ENCODE measurements at regions not wholly inside any gene's neighbourhood (a gene's known extent, or its start where the extent isn't known, plus 50 kb on each side); places are given as distances from the start of the nearest gene placed in this dataset.

- TF ChIP-seq EZH2 (IDR thresholded peaks at IDR 0.05; ENCODE audit: low read length): no peak
- no peaks in the 10 kb centered on the region for H4K20me1 ChIP-seq (ENCODE audit: control insufficient read depth, extremely low read depth, insufficient read depth, low read length)
- H3K4me1 ChIP-seq (ENCODE audit: control insufficient read depth, extremely low read depth, insufficient read depth, low read length): no peaks in the 10 kb centered on the region
- no peak overlapping the region for H3K4me2 ChIP-seq (ENCODE audit: control insufficient read depth, extremely low read depth, insufficient read depth, low read depth, low read length)
- H3K9me3 ChIP-seq (ENCODE audit: control insufficient read depth, low read depth, low read length): no peaks in the 10 kb centered on the region
- peaks cover 6% of the 10 kb centered on the region for H3K27me3 ChIP-seq (ENCODE audit: control insufficient read depth, extremely low read depth, insufficient read depth, low read length)
- no peak overlapping the region for H2AFZ ChIP-seq (ENCODE audit: control insufficient read depth, low read length)
- FAIRE-seq (no peak), DNase-seq (ENCODE audit: low read depth, low spot score) (no peak)
- H3K79me2 ChIP-seq (ENCODE audit: control insufficient read depth, insufficient read depth, low read length): no peaks in the 10 kb centered on the region
- H3K36me3 ChIP-seq (ENCODE audit: control insufficient read depth in 2 of 2, extremely low read depth in 1 of 2, insufficient read depth in 2 of 2, low read length in 2 of 2): no peaks in the 10 kb centered on the region
- dilution Hi-C loops (cut with MboI; ENCODE audit: extremely low pct_ligation_motif_present, low sequenced_read_pairs): no loop called here
- H3K9me1 ChIP-seq (ENCODE audit: control insufficient read depth, extremely low read depth, insufficient read depth, low read length): no peaks in the 10 kb centered on the region
- H3K4me3 ChIP-seq (ENCODE audit: control insufficient read depth in 2 of 3, extremely low read depth in 1 of 3, insufficient read depth in 2 of 3, low read depth in 1 of 3, low read length in 3 of 3): no peak overlapping the region
- H3K27ac ChIP-seq (ENCODE audit: control insufficient read depth, insufficient read depth, low read length): no peak overlapping the region
- H3K9ac ChIP-seq (ENCODE audit: control insufficient read depth, extremely low read depth, insufficient read depth, low read length): no peak overlapping the region
Observed at GRCh38 chr22:26914519-26915185, 257.3 kb downstream of the MIAT start.

DNA sequence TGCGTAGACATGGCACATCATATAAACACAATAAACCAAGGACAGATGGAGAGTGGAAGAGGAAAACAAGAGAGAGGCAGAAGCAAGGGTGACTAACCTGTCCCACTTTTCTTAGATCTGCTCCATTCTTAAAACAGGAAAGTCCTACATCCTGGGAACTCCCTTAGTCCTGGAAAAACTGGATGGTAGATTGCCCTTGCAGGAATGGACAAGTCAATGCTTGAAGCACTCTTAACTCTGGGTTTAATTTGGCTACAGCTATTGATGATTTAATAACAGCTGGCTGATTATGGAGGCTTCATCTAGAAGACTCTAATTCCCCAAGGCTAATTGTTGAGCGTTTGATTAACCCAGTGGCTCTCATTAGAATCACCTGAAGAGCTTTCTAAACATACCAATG is 258.8 kb downstream of the MIAT start:
- Histone ChIP-seq H2AFZ (ENCODE audit: control insufficient read depth, low read length) (no peak overlapping the region), H4K20me1 (ENCODE audit: control insufficient read depth, extremely low read depth, insufficient read depth, low read length) (no peaks in the 10 kb centered on the region), H3K4me3 (ENCODE audit: control insufficient read depth in 2 of 3, extremely low read depth in 1 of 3, insufficient read depth in 2 of 3, low read depth in 1 of 3, low read length in 3 of 3) (no peak overlapping the region), H3K9me1 (ENCODE audit: control insufficient read depth, extremely low read depth, insufficient read depth, low read length) (no peaks in the 10 kb centered on the region), H3K27ac (ENCODE audit: control insufficient read depth, insufficient read depth, low read length) (no peak overlapping the region), H3K9me3 (ENCODE audit: control insufficient read depth, low read depth, low read length) (no peaks in the 10 kb centered on the region), H3K27me3 (ENCODE audit: control insufficient read depth, extremely low read depth, insufficient read depth, low read length) (peaks cover 6% of the 10 kb centered on the region), H3K79me2 (ENCODE audit: control insufficient read depth, insufficient read depth, low read length) (no peaks in the 10 kb centered on the region), H3K36me3 (ENCODE audit: control insufficient read depth in 2 of 2, extremely low read depth in 1 of 2, insufficient read depth in 2 of 2, low read length in 2 of 2) (no peaks in the 10 kb centered on the region), H3K4me2 (ENCODE audit: control insufficient read depth, extremely low read depth, insufficient read depth, low read depth, low read length) (no peak overlapping the region), H3K4me1 (ENCODE audit: control insufficient read depth, extremely low read depth, insufficient read depth, low read length) (no peaks in the 10 kb centered on the region), H3K9ac (ENCODE audit: control insufficient read depth, extremely low read depth, insufficient read depth, low read length) (no peak overlapping the region)
- TF ChIP-seq EZH2 (IDR thresholded peaks at IDR 0.05; ENCODE audit: low read length): no peak
- TF ChIP-seq, protein P1, sequence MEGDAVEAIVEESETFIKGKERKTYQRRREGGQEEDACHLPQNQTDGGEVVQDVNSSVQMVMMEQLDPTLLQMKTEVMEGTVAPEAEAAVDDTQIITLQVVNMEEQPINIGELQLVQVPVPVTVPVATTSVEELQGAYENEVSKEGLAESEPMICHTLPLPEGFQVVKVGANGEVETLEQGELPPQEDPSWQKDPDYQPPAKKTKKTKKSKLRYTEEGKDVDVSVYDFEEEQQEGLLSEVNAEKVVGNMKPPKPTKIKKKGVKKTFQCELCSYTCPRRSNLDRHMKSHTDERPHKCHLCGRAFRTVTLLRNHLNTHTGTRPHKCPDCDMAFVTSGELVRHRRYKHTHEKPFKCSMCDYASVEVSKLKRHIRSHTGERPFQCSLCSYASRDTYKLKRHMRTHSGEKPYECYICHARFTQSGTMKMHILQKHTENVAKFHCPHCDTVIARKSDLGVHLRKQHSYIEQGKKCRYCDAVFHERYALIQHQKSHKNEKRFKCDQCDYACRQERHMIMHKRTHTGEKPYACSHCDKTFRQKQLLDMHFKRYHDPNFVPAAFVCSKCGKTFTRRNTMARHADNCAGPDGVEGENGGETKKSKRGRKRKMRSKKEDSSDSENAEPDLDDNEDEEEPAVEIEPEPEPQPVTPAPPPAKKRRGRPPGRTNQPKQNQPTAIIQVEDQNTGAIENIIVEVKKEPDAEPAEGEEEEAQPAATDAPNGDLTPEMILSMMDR (optimal IDR thresholded peaks at IDR 0.05 in 1 of 3, IDR thresholded peaks at IDR 0.05 in 1 of 3, conservative IDR thresholded peaks at IDR 0.05 in 1 of 3; ENCODE audit: extremely low read depth in 1 of 3, insufficient read depth in 2 of 3, low read length in 3 of 3): no peak
- peak; percentile 67 for FAIRE-seq
- no peak for DNase-seq (ENCODE audit: low read depth, low spot score)
- dilution Hi-C loops (cut with MboI; ENCODE audit: extremely low pct_ligation_motif_present, low sequenced_read_pairs): no loop called here

DNA sequence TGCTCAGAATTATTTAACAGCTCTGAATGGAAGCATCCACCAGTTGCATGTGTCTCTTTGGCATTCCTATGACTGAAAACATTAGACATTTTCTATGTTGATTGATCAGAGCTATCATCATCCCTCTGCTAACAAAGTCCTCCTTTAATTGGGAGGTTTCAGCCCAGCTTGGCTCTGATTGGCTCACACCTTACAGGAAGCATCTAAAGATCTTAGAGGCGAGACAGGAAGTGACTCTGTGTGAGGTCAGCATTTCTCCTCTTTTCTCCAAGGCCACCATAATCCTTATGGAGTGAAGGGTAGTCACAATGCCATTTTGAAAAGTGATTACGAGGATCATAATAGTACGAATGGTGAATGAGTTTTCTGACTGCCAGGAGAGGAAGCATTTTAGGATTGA is 260.8 kb downstream of the MIAT start:
- Histone ChIP-seq H3K27ac (ENCODE audit: control insufficient read depth, insufficient read depth, low read length) (no peak overlapping the region), H3K79me2 (ENCODE audit: control insufficient read depth, insufficient read depth, low read length) (no peaks in the 10 kb centered on the region), H3K9me3 (ENCODE audit: control insufficient read depth, low read depth, low read length) (no peaks in the 10 kb centered on the region), H3K27me3 (ENCODE audit: control insufficient read depth, extremely low read depth, insufficient read depth, low read length) (no peaks in the 10 kb centered on the region), H3K4me1 (ENCODE audit: control insufficient read depth, extremely low read depth, insufficient read depth, low read length) (no peaks in the 10 kb centered on the region), H2AFZ (ENCODE audit: control insufficient read depth, low read length) (no peak overlapping the region), H3K36me3 (ENCODE audit: control insufficient read depth in 2 of 2, extremely low read depth in 1 of 2, insufficient read depth in 2 of 2, low read length in 2 of 2) (no peaks in the 10 kb centered on the region), H3K9me1 (ENCODE audit: control insufficient read depth, extremely low read depth, insufficient read depth, low read length) (no peaks in the 10 kb centered on the region), H4K20me1 (ENCODE audit: control insufficient read depth, extremely low read depth, insufficient read depth, low read length) (no peaks in the 10 kb centered on the region), H3K4me2 (ENCODE audit: control insufficient read depth, extremely low read depth, insufficient read depth, low read depth, low read length) (no peak overlapping the region), H3K9ac (ENCODE audit: control insufficient read depth, extremely low read depth, insufficient read depth, low read length) (no peak overlapping the region), H3K4me3 (ENCODE audit: control insufficient read depth in 2 of 3, extremely low read depth in 1 of 3, insufficient read depth in 2 of 3, low read depth in 1 of 3, low read length in 3 of 3) (no peak overlapping the region)
- FAIRE-seq (no peak), DNase-seq (ENCODE audit: low read depth, low spot score) (no peak)
- no peak for TF ChIP-seq EZH2 (IDR thresholded peaks at IDR 0.05; ENCODE audit: low read length)
- TF ChIP-seq, protein P1 (optimal IDR thresholded peaks at IDR 0.05 in 1 of 3, IDR thresholded peaks at IDR 0.05 in 1 of 3, conservative IDR thresholded peaks at IDR 0.05 in 1 of 3; ENCODE audit: extremely low read depth in 1 of 3, insufficient read depth in 2 of 3, low read length in 3 of 3): no peak
- dilution Hi-C loops (cut with MboI; ENCODE audit: extremely low pct_ligation_motif_present, low sequenced_read_pairs): no loop called here

Measured in keratinocyte (primary cell).